Neural cell (in vitro differentiated cells): ENCODE measurements at regions not wholly inside any gene's neighbourhood (a gene's known extent, or its start where the extent isn't known, plus 50 kb on each side); places are given as distances from the start of the nearest gene placed in this dataset.

Experiments used
- H2AFZ ChIP-seq: fragments of 200-600, 300-800 bp; sonication (generic), shearing (Covaris generic); 2 replicates; pipeline ENCODE4 v1.6.0; 2014; ENCODE audit warnings: low read depth, mild to moderate bottlenecking, antibody characterized with exemption, low read length, moderate library complexity
- H3F3A ChIP-seq: fragments of 200-600 bp; shearing (Covaris generic); 2 replicates; pipeline ENCODE4 v1.6.1; 2016; ENCODE audit warnings: mild to moderate bottlenecking, moderate library complexity, mixed read lengths, antibody characterized with exemption, low read length; ENCODE audit not compliant: insufficient read depth, poor library complexity, severe bottlenecking
- H3K27ac ChIP-seq: fragments of 200-600, 300-800 bp; sonication (generic), shearing (Covaris generic); 2 replicates; pipeline ENCODE4 v1.5.1; 2014; ENCODE audit warnings: mild to moderate bottlenecking, low read length, moderate library complexity
- H3K27me3 ChIP-seq: fragments of 300-800, 200-600 bp; sonication (generic), shearing (Covaris generic); 2 replicates; pipeline ENCODE4 v1.6.0; 2014; ENCODE audit warnings: mild to moderate bottlenecking, low read depth, low read length, moderate library complexity; ENCODE audit not compliant: insufficient read depth
- H3K36me3 ChIP-seq: fragments of 300-800, 200-600 bp; sonication (generic), shearing (Covaris generic); 2 replicates; pipeline ENCODE4 v1.5.1; 2014; ENCODE audit warnings: mild to moderate bottlenecking, antibody characterized with exemption, low read length, moderate library complexity; ENCODE audit not compliant: insufficient read depth
- H3K4me2 ChIP-seq: fragments of 300-800, 200-600 bp; sonication (generic), shearing (Covaris generic); 2 replicates; pipeline ENCODE4 v1.6.0; 2014; ENCODE audit warnings: mild to moderate bottlenecking, low read length
- H3K4me3 ChIP-seq: fragments of 300-800, 200-600 bp; sonication (generic), shearing (Covaris generic); 2 replicates; pipeline ENCODE4 v1.5.1; 2014; ENCODE audit warnings: mild to moderate bottlenecking, low read length, moderate library complexity
- H3K79me2 ChIP-seq: fragments of 200-600 bp; shearing (Covaris generic); replicated peaks from 2 replicates; pipeline ENCODE4 v1.6.0; 2014; ENCODE audit warnings: mild to moderate bottlenecking, low read length, moderate library complexity; ENCODE audit not compliant: insufficient read depth
- H3K9ac ChIP-seq: fragments of 300-800, 200-600 bp; sonication (generic), shearing (Covaris generic); 2 replicates; pipeline ENCODE4 v1.6.1; 2016; ENCODE audit warnings: mild to moderate bottlenecking, low read length, mixed read lengths
- H3K9me2 ChIP-seq: fragments of 200-600 bp; shearing (Covaris generic); 2 replicates; pipeline ENCODE4 v1.6.1; 2016; ENCODE audit warnings: mild to moderate bottlenecking, low read length, mixed read lengths; ENCODE audit not compliant: insufficient read depth
- H3K9me3 ChIP-seq: fragments of 200-600, 300-800 bp; sonication (generic), shearing (Covaris generic); 2 replicates; pipeline ENCODE4 v1.6.1; 2016; ENCODE audit warnings: mild to moderate bottlenecking, mixed run types, low read length, moderate library complexity, mixed read lengths
- H4K20me1 ChIP-seq: fragments of 200-600 bp; shearing (Covaris generic); 2 replicates; pipeline ENCODE4 v1.6.1; 2016; ENCODE audit warnings: mild to moderate bottlenecking, mixed run types; ENCODE audit not compliant: insufficient read depth
- EP300 ChIP-seq: fragments of 450-650 bp; conservative IDR thresholded peaks from 2 replicates; pipeline ENCODE4 v1.6.1; 2014; ENCODE audit warnings: antibody characterized with exemption, mild to moderate bottlenecking, moderate library complexity; ENCODE audit not compliant: poor library complexity, severe bottlenecking
- EZH2 ChIP-seq: fragments of 200-600, 300-800 bp; shearing (Covaris generic), sonication (generic); IDR thresholded peaks from 2 replicates; pipeline ENCODE4 v1.6.1; 2014; ENCODE audit warnings: antibody characterized with exemption, low read length, borderline replicate concordance, mild to moderate bottlenecking; ENCODE audit not compliant: insufficient read depth, poor library complexity, severe bottlenecking
- MXI1 ChIP-seq: fragments of 450-650 bp; conservative IDR thresholded peaks from 2 replicates; pipeline ENCODE4 v1.6.1; 2014; ENCODE audit warnings: antibody characterized with exemption, mild to moderate bottlenecking; ENCODE audit not compliant: poor library complexity, severe bottlenecking
- POLR2AphosphoS5 ChIP-seq: IDR thresholded peaks from 2 replicates; pipeline ENCODE4 v1.6.1; 2012
- RAD21 ChIP-seq: fragments of 450-650 bp; conservative IDR thresholded peaks from 2 replicates; pipeline ENCODE4 v1.6.1; 2014; ENCODE audit warnings: antibody characterized with exemption, mild to moderate bottlenecking, moderate library complexity
- SMC3 ChIP-seq: fragments of 450-650 bp; conservative IDR thresholded peaks from 2 replicates; pipeline ENCODE4 v1.6.1; 2014; ENCODE audit warnings: antibody characterized with exemption, mild to moderate bottlenecking, moderate library complexity; ENCODE audit not compliant: poor library complexity
- TAF1 ChIP-seq: IDR thresholded peaks from 2 replicates; pipeline ENCODE4 v1.6.1; 2012; ENCODE audit warnings: low read depth
- TF ChIP-seq, protein P1 (sequence below): fragments of 450-650 bp; IDR thresholded peaks from 2 replicates; pipeline ENCODE4 v1.5.1; 2014; ENCODE audit warnings: antibody characterized with exemption, mild to moderate bottlenecking, moderate library complexity; ENCODE audit not compliant: poor library complexity, severe bottlenecking
- TF ChIP-seq, protein P2 (sequence below): IDR thresholded peaks from 2 replicates; pipeline ENCODE4 v1.6.1; 2012; ENCODE audit warnings: borderline replicate concordance

DNA sequence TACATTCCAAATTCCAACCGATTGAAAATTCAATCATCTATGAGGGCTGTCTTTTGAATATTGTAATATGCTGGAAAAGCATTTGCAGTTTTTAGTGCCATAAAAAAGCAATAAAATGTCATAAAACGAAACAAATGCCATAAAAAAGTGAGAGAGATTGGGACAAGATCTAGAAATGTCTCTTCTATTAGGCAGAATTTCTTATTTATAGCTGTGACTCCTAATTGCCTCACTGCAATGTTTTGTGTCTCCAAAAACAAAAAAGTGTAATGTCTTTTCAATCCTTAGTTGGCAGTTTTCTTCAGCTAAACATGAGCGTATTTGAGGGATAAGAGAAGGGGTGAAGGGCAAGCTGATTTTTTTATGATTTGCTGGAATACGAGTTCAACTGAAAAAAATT, 153.9 kb downstream of the NAF1 start:
- no peak overlapping the region for H3K9ac ChIP-seq
- H3F3A ChIP-seq: no peaks in the 10 kb centered on the region
- H3K4me3 ChIP-seq: no peak overlapping the region
- H3K27me3 ChIP-seq: no peaks in the 10 kb centered on the region
- H3K27ac ChIP-seq: no peak overlapping the region
- H4K20me1 ChIP-seq: no peaks in the 10 kb centered on the region
- H3K36me3 ChIP-seq: no peaks in the 10 kb centered on the region
- H3K9me3 ChIP-seq: no peaks in the 10 kb centered on the region
- no peaks in the 10 kb centered on the region for H3K9me2 ChIP-seq
- no peaks in the 10 kb centered on the region for H3K79me2 ChIP-seq
- no peak overlapping the region for H3K4me2 ChIP-seq
- H2AFZ ChIP-seq: no peak overlapping the region
- TF ChIP-seq POLR2AphosphoS5: no peak

DNA sequence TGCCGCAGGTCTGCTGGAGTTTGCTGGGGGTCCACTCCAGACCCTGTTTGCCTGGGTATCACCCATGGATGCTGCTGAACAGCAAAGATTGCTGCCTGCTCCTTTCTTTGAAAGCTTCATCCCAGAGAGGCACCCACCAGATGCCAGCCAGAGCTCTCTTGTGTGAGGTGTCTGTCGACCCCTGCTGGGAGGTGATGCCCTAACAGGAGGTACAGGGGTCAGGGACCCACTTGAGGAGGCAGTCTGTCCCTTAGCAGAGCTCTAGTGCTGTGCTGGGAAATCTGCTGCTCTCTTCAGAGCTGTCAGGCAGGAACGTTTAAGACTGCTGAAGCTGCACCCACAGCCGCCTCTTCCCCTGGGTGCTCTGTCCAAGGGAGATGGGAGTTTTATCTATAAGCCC, 162.7 kb downstream of the NAF1 start:
- H3K9me3 ChIP-seq: no peaks in the 10 kb centered on the region
- H3K27ac ChIP-seq: no peak overlapping the region
- no peak overlapping the region for H3K9ac ChIP-seq
- no peaks in the 10 kb centered on the region for H4K20me1 ChIP-seq
- no peaks in the 10 kb centered on the region for H3K36me3 ChIP-seq
- no peaks in the 10 kb centered on the region for H3K27me3 ChIP-seq
- no peak overlapping the region for H3K4me2 ChIP-seq
- H3K79me2 ChIP-seq: no peaks in the 10 kb centered on the region
- TF ChIP-seq RAD21: no peak
- TF ChIP-seq, protein P1, sequence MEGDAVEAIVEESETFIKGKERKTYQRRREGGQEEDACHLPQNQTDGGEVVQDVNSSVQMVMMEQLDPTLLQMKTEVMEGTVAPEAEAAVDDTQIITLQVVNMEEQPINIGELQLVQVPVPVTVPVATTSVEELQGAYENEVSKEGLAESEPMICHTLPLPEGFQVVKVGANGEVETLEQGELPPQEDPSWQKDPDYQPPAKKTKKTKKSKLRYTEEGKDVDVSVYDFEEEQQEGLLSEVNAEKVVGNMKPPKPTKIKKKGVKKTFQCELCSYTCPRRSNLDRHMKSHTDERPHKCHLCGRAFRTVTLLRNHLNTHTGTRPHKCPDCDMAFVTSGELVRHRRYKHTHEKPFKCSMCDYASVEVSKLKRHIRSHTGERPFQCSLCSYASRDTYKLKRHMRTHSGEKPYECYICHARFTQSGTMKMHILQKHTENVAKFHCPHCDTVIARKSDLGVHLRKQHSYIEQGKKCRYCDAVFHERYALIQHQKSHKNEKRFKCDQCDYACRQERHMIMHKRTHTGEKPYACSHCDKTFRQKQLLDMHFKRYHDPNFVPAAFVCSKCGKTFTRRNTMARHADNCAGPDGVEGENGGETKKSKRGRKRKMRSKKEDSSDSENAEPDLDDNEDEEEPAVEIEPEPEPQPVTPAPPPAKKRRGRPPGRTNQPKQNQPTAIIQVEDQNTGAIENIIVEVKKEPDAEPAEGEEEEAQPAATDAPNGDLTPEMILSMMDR: no peak
- no peak for TF ChIP-seq EZH2
- TF ChIP-seq TAF1: no peak
- no peak for TF ChIP-seq POLR2AphosphoS5
- no peak overlapping the region for H3K4me3 ChIP-seq
- H3F3A ChIP-seq: no peaks in the 10 kb centered on the region
- H3K9me2 ChIP-seq: no peaks in the 10 kb centered on the region
- no peak overlapping the region for H2AFZ ChIP-seq

DNA sequence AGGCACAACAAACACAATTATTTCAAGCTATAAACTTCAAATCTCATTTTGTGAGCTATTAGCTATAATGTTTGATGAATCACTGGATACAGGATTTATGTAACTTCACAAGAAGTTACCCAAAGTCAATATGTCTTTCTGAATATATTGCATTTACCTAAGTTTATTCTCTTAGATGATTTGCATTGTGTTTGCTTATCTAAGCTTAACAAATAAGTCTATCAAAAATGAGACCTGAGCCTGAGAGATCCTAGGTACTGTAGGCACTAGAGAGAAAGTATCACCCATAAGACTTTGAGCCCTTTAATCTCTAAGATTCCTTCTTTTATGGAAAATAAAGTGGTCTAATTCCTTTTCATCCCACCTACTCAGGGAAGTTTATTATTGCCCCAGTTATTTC, 178.2 kb downstream of the NAF1 start:
- H4K20me1 ChIP-seq: no peaks in the 10 kb centered on the region
- no peak overlapping the region for H3K4me3 ChIP-seq
- H3K27me3 ChIP-seq: no peaks in the 10 kb centered on the region
- no peak overlapping the region for H3K27ac ChIP-seq
- no peak overlapping the region for H2AFZ ChIP-seq
- no peaks in the 10 kb centered on the region for H3K36me3 ChIP-seq
- no peaks in the 10 kb centered on the region for H3K79me2 ChIP-seq
- no peaks in the 10 kb centered on the region for H3K9me2 ChIP-seq
- no peak overlapping the region for H3K4me2 ChIP-seq
- H3K9ac ChIP-seq: no peak overlapping the region
- no peaks in the 10 kb centered on the region for H3K9me3 ChIP-seq
- no peaks in the 10 kb centered on the region for H3F3A ChIP-seq
- TF ChIP-seq, protein P1: no peak
- TF ChIP-seq POLR2AphosphoS5: no peak
- no peak for TF ChIP-seq SMC3
- TF ChIP-seq, protein P2, sequence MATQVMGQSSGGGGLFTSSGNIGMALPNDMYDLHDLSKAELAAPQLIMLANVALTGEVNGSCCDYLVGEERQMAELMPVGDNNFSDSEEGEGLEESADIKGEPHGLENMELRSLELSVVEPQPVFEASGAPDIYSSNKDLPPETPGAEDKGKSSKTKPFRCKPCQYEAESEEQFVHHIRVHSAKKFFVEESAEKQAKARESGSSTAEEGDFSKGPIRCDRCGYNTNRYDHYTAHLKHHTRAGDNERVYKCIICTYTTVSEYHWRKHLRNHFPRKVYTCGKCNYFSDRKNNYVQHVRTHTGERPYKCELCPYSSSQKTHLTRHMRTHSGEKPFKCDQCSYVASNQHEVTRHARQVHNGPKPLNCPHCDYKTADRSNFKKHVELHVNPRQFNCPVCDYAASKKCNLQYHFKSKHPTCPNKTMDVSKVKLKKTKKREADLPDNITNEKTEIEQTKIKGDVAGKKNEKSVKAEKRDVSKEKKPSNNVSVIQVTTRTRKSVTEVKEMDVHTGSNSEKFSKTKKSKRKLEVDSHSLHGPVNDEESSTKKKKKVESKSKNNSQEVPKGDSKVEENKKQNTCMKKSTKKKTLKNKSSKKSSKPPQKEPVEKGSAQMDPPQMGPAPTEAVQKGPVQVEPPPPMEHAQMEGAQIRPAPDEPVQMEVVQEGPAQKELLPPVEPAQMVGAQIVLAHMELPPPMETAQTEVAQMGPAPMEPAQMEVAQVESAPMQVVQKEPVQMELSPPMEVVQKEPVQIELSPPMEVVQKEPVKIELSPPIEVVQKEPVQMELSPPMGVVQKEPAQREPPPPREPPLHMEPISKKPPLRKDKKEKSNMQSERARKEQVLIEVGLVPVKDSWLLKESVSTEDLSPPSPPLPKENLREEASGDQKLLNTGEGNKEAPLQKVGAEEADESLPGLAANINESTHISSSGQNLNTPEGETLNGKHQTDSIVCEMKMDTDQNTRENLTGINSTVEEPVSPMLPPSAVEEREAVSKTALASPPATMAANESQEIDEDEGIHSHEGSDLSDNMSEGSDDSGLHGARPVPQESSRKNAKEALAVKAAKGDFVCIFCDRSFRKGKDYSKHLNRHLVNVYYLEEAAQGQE: no peak
- TF ChIP-seq MXI1: no peak
- no peak for TF ChIP-seq TAF1
- TF ChIP-seq RAD21: no peak
- no peak for TF ChIP-seq EZH2
- TF ChIP-seq EP300: no peak
